ENCODE measurements at regions not wholly inside any gene's neighbourhood (a gene's known extent, or its start where the extent isn't known, plus 50 kb on each side); places are given as distances from the start of the nearest gene placed in this dataset.

- no peak for ATAC-seq
- DNase-seq: no peak
- intact Hi-C loops (cut with micrococcal nuclease): no loop called here
Measured at GRCh38 chr3:180828001-180828720, 84.3 kb upstream of the FXR1 start.

- intact Hi-C loops (cut with micrococcal nuclease): no loop called here
- no peak for ATAC-seq
- DNase-seq: no peak
Measured at GRCh38 chr3:180828723-180829408, 83.6 kb upstream of the FXR1 start.

GRCh38 chr3:180829409-180830405 is 82.8 kb upstream of the FXR1 start:
- intact Hi-C loops (cut with micrococcal nuclease): no loop called here
- no peak for ATAC-seq
- no peak for DNase-seq

- ATAC-seq (no peak), DNase-seq (no peak)
- intact Hi-C loops (cut with micrococcal nuclease): no loop called here
Measured at GRCh38 chr3:180835501-180835900, 77.0 kb upstream of the FXR1 start.

GRCh38 chr3:180836766-180837165 is 75.7 kb upstream of the FXR1 start:
- ATAC-seq: no peak
- intact Hi-C loops (cut with micrococcal nuclease): no loop called here

GRCh38 chr3:180854887-180855286 is 57.6 kb upstream of the FXR1 start:
- intact Hi-C loops (cut with micrococcal nuclease): no loop called here
- DNase-seq (no peak), ATAC-seq (no peak)

More at GRCh38 chr3:180836766-180837165, 75.7 kb upstream of the FXR1 start:
- no peak for DNase-seq

- intact Hi-C loops (cut with micrococcal nuclease): no loop called here
- ATAC-seq (no peak), DNase-seq (no peak)
Measured at GRCh38 chr3:180855364-180855763, 57.1 kb upstream of the FXR1 start.

GRCh38 chr3:180855956-180856355 is 56.5 kb upstream of the FXR1 start:
- intact Hi-C loops (cut with micrococcal nuclease): no loop called here
- ATAC-seq (no peak), DNase-seq (no peak)

- intact Hi-C loops (cut with micrococcal nuclease): no loop called here
- no peak for DNase-seq
- ATAC-seq: no peak
Measured at GRCh38 chr3:180860180-180860858, 52.2 kb upstream of the FXR1 start.
